CD14-positive monocyte (primary cell): ENCODE measurements at regions not wholly inside any gene's neighbourhood (a gene's known extent, or its start where the extent isn't known, plus 50 kb on each side); places are given as distances from the start of the nearest gene placed in this dataset.
"Not testable (repeated sequence)": the region's sequence is repeated elsewhere in the genome, so short reads cannot be mapped to it uniquely, and the experiment has no call there.

Experiments
- DNase-seq, 3 donors: peaks; one replicate each; pipeline ENCODE4 v3.0.0-alpha.2; 2011 to 2022
- H2AFZ ChIP-seq: 2 replicates; pipeline ENCODE4 v1.6.0; 2012; ENCODE audit warnings: mild to moderate bottlenecking, low read depth, low read length, inconsistent platforms; ENCODE audit not compliant: insufficient read depth, poor library complexity, severe bottlenecking
- H3K27ac ChIP-seq, 2 donors: 1 replicate in 1 of 2; 2 replicates in 1 of 2; pipeline ENCODE4 v1.5.1; 2012 to 2013; ENCODE audit warnings: low read length in 2 of 2, control low read depth in 1 of 2, inconsistent platforms in 1 of 2, low read depth in 1 of 2, mild to moderate bottlenecking in 1 of 2
- H3K27me3 ChIP-seq, 2 donors: one replicate each; pipeline versions ENCODE4 v1.6.0 to v1.6.1; 2011 to 2013; ENCODE audit warnings: low read length in 2 of 2; ENCODE audit not compliant: control insufficient read depth in 2 of 2, insufficient read depth in 2 of 2
- H3K36me3 ChIP-seq, 2 donors: replicated peaks in 1 of 2; 1 replicate in 1 of 2; 2 replicates in 1 of 2; pipeline versions ENCODE4 v1.5.1 to v1.6.1; 2012 to 2013; ENCODE audit warnings: low read length in 2 of 2, control low read depth in 1 of 2, inconsistent platforms in 1 of 2, mild to moderate bottlenecking in 1 of 2; ENCODE audit not compliant: insufficient read depth in 2 of 2, control insufficient read depth in 1 of 2
- H3K4me1 ChIP-seq, 2 donors: 1 replicate in 1 of 2; 2 replicates in 1 of 2; pipeline versions ENCODE4 v1.5.1 to v1.6.1; 2012 to 2013; ENCODE audit warnings: low read length in 2 of 2, control low read depth in 1 of 2, inconsistent platforms in 1 of 2, mild to moderate bottlenecking in 1 of 2, moderate library complexity in 1 of 2; ENCODE audit not compliant: insufficient read depth in 2 of 2, control insufficient read depth in 1 of 2
- H3K4me2 ChIP-seq: replicated peaks from 2 replicates; pipeline ENCODE3; 2012; ENCODE audit warnings: low read length, moderate library complexity, mild to moderate bottlenecking; ENCODE audit not compliant: poor library complexity, severe bottlenecking; ENCODE audit errors: extremely low read depth
- H3K4me3 ChIP-seq, 3 experiments: fragments of 200-600 bp in 1 of 3; sonication (generic) in 1 of 3; replicated peaks in 1 of 3; 1 replicate in 2 of 3; 2 replicates in 1 of 3; pipeline ENCODE4 v1.5.1; 2011 to 2013; ENCODE audit warnings: low read length in 3 of 3, mild to moderate bottlenecking in 3 of 3, control low read depth in 2 of 3, low read depth in 2 of 3, inconsistent platforms in 1 of 3, moderate library complexity in 1 of 3
- H3K79me2 ChIP-seq: 2 replicates; pipeline ENCODE4 v1.6.0; 2012; ENCODE audit warnings: mild to moderate bottlenecking, control low read depth, inconsistent platforms, low read length, moderate library complexity; ENCODE audit not compliant: insufficient read depth
- H3K9ac ChIP-seq: 2 replicates; pipeline ENCODE4 v1.6.0; 2017; ENCODE audit warnings: low read length, mild to moderate bottlenecking; ENCODE audit not compliant: insufficient read depth, poor library complexity, severe bottlenecking
- H3K9me3 ChIP-seq, 2 donors: replicated peaks in 1 of 2; 1 replicate in 1 of 2; 2 replicates in 1 of 2; pipeline versions ENCODE4 v1.5.1 to v1.6.1; 2012 to 2013; ENCODE audit warnings: low read length in 2 of 2, control low read depth in 1 of 2; ENCODE audit not compliant: control insufficient read depth in 1 of 2, insufficient read depth in 1 of 2
- H4K20me1 ChIP-seq: 2 replicates; pipeline ENCODE4 v1.6.0; 2012; ENCODE audit warnings: mild to moderate bottlenecking, low read length, control low read depth, moderate library complexity; ENCODE audit not compliant: insufficient read depth
- H3K27ac Mint-ChIP-seq, 7 donors: one replicate each; pipeline ENCODE4 v1.8.0; 2020; ENCODE audit warnings: mild to moderate bottlenecking in 7 of 7, mixed read lengths in 7 of 7, moderate library complexity in 6 of 7, inconsistent platforms in 2 of 7
- H3K27me3 Mint-ChIP-seq, 3 donors: one replicate each; pipeline ENCODE4 v1.8.0; 2021 to 2022; ENCODE audit warnings: low read depth in 3 of 3, mild to moderate bottlenecking in 3 of 3, mixed read lengths in 3 of 3, moderate library complexity in 3 of 3, inconsistent platforms in 1 of 3
- H3K36me3 Mint-ChIP-seq, 2 donors: one replicate each; pipeline ENCODE4 v1.8.0; 2020; ENCODE audit warnings: mixed read lengths in 2 of 2, inconsistent platforms in 1 of 2, mild to moderate bottlenecking in 1 of 2
- H3K4me1 Mint-ChIP-seq: one replicate; pipeline ENCODE4 v1.8.0; 2020; ENCODE audit warnings: mild to moderate bottlenecking, mixed read lengths
- H3K4me3 Mint-ChIP-seq, 2 donors: one replicate each; pipeline ENCODE4 v1.8.0; 2020; ENCODE audit warnings: mild to moderate bottlenecking in 2 of 2, mixed read lengths in 2 of 2, moderate library complexity in 1 of 2
- H3K9me3 Mint-ChIP-seq, 7 donors: one replicate each; pipeline ENCODE4 v1.8.0; 2020 to 2022; ENCODE audit warnings: mixed read lengths in 7 of 7, mild to moderate bottlenecking in 6 of 7, moderate library complexity in 6 of 7, inconsistent platforms in 2 of 7
- CTCF ChIP-seq: fragments of 200-600 bp; IDR thresholded peaks from one replicate; pipeline ENCODE4 v1.8.0; 2022; ENCODE audit warnings: antibody characterized with exemption, mild to moderate bottlenecking
- WGBS: methylation state at CpG from one replicate; pipeline ENCODE4 v1.1.5; 2013; ENCODE audit warnings: missing lambda C conversion rate; ENCODE audit not compliant: insufficient coverage; 5-methylcytosine and 5-hydroxymethylcytosine counted together
- intact Hi-C, 2 donors: fragments of 100-400 bp; cut with micrococcal nuclease; formaldehyde crosslinking; loops; one replicate each; pipeline versions ENCODE4 v1.15.0 to v1.15.1; 2023

GRCh38 chr6:100050550-100050949, 56.5 kb upstream of the MCHR2 start:
- H3K9me3 Mint-ChIP-seq, result peaks cover 0 to 9% (median 2%) of the 10 kb centered on the region in 7 donors
- Histone ChIP-seq H3K9me3 (no peaks in the 10 kb centered on the region), H3K4me3 (no peak overlapping the region), H3K79me2 (no peaks in the 10 kb centered on the region), H3K27me3 (no peaks in the 10 kb centered on the region), H3K27ac (no peak overlapping the region), H3K9ac (no peak overlapping the region), H2AFZ (no peak overlapping the region), H3K36me3 (no peaks in the 10 kb centered on the region), H3K4me1 (no peaks in the 10 kb centered on the region), H3K4me2 (no peak overlapping the region), H4K20me1 (no peaks in the 10 kb centered on the region)
- H3K27me3 Mint-ChIP-seq, result peaks cover 0 to 3% (median 0%) of the 10 kb centered on the region in 3 donors
- WGBS, result 94% methylated on average over 2 of the region's 2 CpGs
- no peak for DNase-seq
- no peaks in the 10 kb centered on the region for H3K4me1 Mint-ChIP-seq
- H3K36me3 Mint-ChIP-seq, result no peaks in the 10 kb centered on the region
- no peak for TF ChIP-seq CTCF
- no peak overlapping the region for H3K4me3 Mint-ChIP-seq
- intact Hi-C loops, result no loop called here
- H3K27ac Mint-ChIP-seq, result no peak overlapping the region

GRCh38 chr6:100043961-100044360, 49.9 kb upstream of the MCHR2 start:
- not testable (repeated sequence) for H3K9me3 ChIP-seq

More at GRCh38 chr6:100043961-100044360, 49.9 kb upstream of the MCHR2 start:
- DNase-seq, H2AFZ ChIP-seq, H3K27ac ChIP-seq, H4K20me1 ChIP-seq, H3K27ac Mint-ChIP-seq, intact Hi-C loops, H3K4me2 ChIP-seq, H3K4me3 ChIP-seq, H3K4me1 ChIP-seq, H3K36me3 Mint-ChIP-seq, H3K79me2 ChIP-seq, H3K27me3 Mint-ChIP-seq, H3K4me1 Mint-ChIP-seq, H3K27me3 ChIP-seq, H3K4me3 Mint-ChIP-seq, H3K9ac ChIP-seq, H3K36me3 ChIP-seq: not testable (repeated sequence)
- H3K9me3 Mint-ChIP-seq, result peaks cover 0 to 10% (median 7%) of the 10 kb centered on the region in 7 donors
